Nephron progenitor cell (in vitro differentiated cells): ENCODE measurements at regions not wholly inside any gene's neighbourhood (a gene's known extent, or its start where the extent isn't known, plus 50 kb on each side); places are given as distances from the start of the nearest gene placed in this dataset.

Source experiments
- DNase-seq: peaks from one replicate; pipeline ENCODE4 v3.0.0; 2021
- H3K27ac Mint-ChIP-seq: 2 replicates; pipeline ENCODE4 v1.8.0; 2021; ENCODE audit warnings: mild to moderate bottlenecking, moderate library complexity, mixed read lengths
- H3K27me3 Mint-ChIP-seq: 2 replicates; pipeline ENCODE4 v1.8.0; 2021; ENCODE audit warnings: mild to moderate bottlenecking, low read depth, mixed read lengths; ENCODE audit not compliant: poor library complexity
- H3K36me3 Mint-ChIP-seq: 2 replicates; pipeline ENCODE4 v1.8.0; 2021; ENCODE audit warnings: low read depth, mixed read lengths
- H3K4me1 Mint-ChIP-seq: 2 replicates; pipeline ENCODE4 v1.8.0; 2021; ENCODE audit warnings: mixed read lengths
- H3K4me3 Mint-ChIP-seq: 2 replicates; pipeline ENCODE4 v1.8.0; 2021; ENCODE audit warnings: mild to moderate bottlenecking, moderate library complexity, mixed read lengths
- H3K9me3 Mint-ChIP-seq: 2 replicates; pipeline ENCODE4 v1.8.0; 2021; ENCODE audit warnings: mild to moderate bottlenecking, moderate library complexity, mixed read lengths
- CTCF ChIP-seq: fragments of 200-600 bp; sonication (generic); IDR thresholded peaks from 2 replicates; pipeline ENCODE4 v1.5.0; 2021; ENCODE audit warnings: antibody characterized with exemption

- Mint-ChIP-seq H3K36me3 (no peaks in the 10 kb centered on the region), H3K9me3 (no peaks in the 10 kb centered on the region), H3K27ac (no peak overlapping the region), H3K4me1 (peaks cover 79% of the 10 kb centered on the region), H3K27me3 (peaks cover 62% of the 10 kb centered on the region), H3K4me3 (no peak overlapping the region)
- TF ChIP-seq CTCF: no peak
- DNase-seq: no peak
These were observed 167.2 kb upstream of the TLE3 start for GRCh38 chr15:70264738-70265465.

DNA sequence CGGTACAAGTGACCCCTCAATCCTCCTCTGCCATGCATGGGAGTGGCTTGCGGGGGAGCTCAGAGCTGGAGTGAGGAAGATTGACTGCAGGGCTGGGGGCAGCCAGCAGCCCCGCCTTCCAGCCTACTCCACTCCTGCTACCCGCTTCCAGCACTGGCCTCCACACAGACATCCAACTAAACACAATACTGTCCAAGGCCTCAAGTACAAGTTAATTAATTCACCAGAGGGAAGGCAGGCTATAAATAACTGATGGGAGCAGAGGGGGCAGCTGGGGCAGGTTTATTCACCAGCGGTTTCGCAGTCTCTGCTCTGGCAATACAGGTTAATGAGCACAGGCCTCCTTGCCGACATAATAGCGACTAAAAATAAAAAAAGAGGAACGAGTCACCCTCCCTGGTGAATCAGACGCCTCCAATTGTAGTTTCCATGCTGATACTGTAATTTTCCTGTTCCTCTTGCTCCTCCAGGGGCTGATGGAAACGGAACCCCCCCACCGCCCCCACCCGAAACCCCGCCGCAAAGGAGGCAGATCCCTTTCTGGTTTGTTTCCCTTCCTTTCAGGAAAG lies 166.4 kb upstream of the TLE3 start:
- Mint-ChIP-seq H3K9me3 (no peaks in the 10 kb centered on the region), H3K36me3 (no peaks in the 10 kb centered on the region), H3K4me1 (peaks cover 79% of the 10 kb centered on the region), H3K4me3 (peak overlapping the region; percentile 52), H3K27ac (no peak overlapping the region), H3K27me3 (peaks cover 54% of the 10 kb centered on the region)
- DNase-seq: peak; percentile 70
- no peak for TF ChIP-seq CTCF

- Mint-ChIP-seq H3K9me3 (no peaks in the 10 kb centered on the region), H3K27me3 (peaks cover 43% of the 10 kb centered on the region), H3K36me3 (no peaks in the 10 kb centered on the region), H3K4me3 (no peak overlapping the region), H3K27ac (no peak overlapping the region), H3K4me1 (peaks cover 74% of the 10 kb centered on the region)
- TF ChIP-seq CTCF: no peak
- no peak for DNase-seq
These were observed 165.0 kb upstream of the TLE3 start for GRCh38 chr15:70262591-70263274.

- Mint-ChIP-seq H3K9me3 (no peaks in the 10 kb centered on the region), H3K36me3 (no peaks in the 10 kb centered on the region), H3K4me1 (peaks cover 68% of the 10 kb centered on the region), H3K4me3 (no peak overlapping the region), H3K27ac (no peak overlapping the region), H3K27me3 (peaks cover 42% of the 10 kb centered on the region)
- no peak for TF ChIP-seq CTCF
- DNase-seq: no peak
These were observed 164.5 kb upstream of the TLE3 start for GRCh38 chr15:70262171-70262570.

- peaks cover 43% of the 10 kb centered on the region for H3K27me3 Mint-ChIP-seq
These were observed 163.4 kb upstream of the TLE3 start for GRCh38 chr15:70261083-70261482.

More at GRCh38 chr15:70261083-70261482, 163.4 kb upstream of the TLE3 start:
- no peak overlapping the region for H3K27ac Mint-ChIP-seq
- no peaks in the 10 kb centered on the region for H3K36me3 Mint-ChIP-seq
- peaks cover 57% of the 10 kb centered on the region for H3K4me1 Mint-ChIP-seq
- DNase-seq: no peak
- H3K4me3 Mint-ChIP-seq: no peak overlapping the region
- no peak for TF ChIP-seq CTCF
- peaks cover 4% of the 10 kb centered on the region for H3K9me3 Mint-ChIP-seq
